Right lobe of liver (tissue), 4 donors: ENCODE measurements at regions not wholly inside any gene's neighbourhood (a gene's known extent, or its start where the extent isn't known, plus 50 kb on each side); places are given as distances from the start of the nearest gene placed in this dataset.

Source experiments
- CTCF ChIP-seq, 4 donors: fragments of 200-600 bp in 3 of 4; fragments of 450-650 bp in 1 of 4; IDR thresholded peaks; one replicate each; pipeline versions ENCODE4 v1.5.1 to v1.8.0; 2016 to 2022; ENCODE audit warnings: antibody characterized with exemption in 4 of 4, mild to moderate bottlenecking in 2 of 4
- POLR2A ChIP-seq: fragments of 450-650 bp; IDR thresholded peaks from one replicate; pipeline ENCODE4 v1.6.1; 2017; ENCODE audit warnings: antibody characterized with exemption, mild to moderate bottlenecking
- donor health status: DM: no; HTN: no; CAD: no.
- donor health status: DM: no; HTN: no; CAD: no.
- donor health status: DM: no; HTN: yes; CAD: no.

- TF ChIP-seq CTCF (IDR thresholded peaks at IDR 0.05) (no peak), POLR2A (no peak)
Observed at GRCh38 chr18:68301441-68301840, 413.5 kb downstream of the TMX3 start.
